T-cell (primary cell): ENCODE measurements at regions not wholly inside any gene's neighbourhood (a gene's known extent, or its start where the extent isn't known, plus 50 kb on each side); places are given as distances from the start of the nearest gene placed in this dataset.

Experiments used
- ATAC-seq, 4 experiments: fragments of 200-7000 bp in 3 of 4; fragments of 150-1000 bp in 1 of 4; cut with Tn5 transposase; replicated peaks in 1 of 4; 1 replicate in 3 of 4; 2 replicates in 1 of 4; pipeline ENCODE4 v1.10.0; 2021; ENCODE audit warnings: moderate library complexity in 3 of 4, mild to moderate bottlenecking in 2 of 4, moderate number of reproducible peaks in 1 of 4
- CTCF ChIA-PET, 2 donors: fragments of 300-600 bp; sonication (Branson Sonifier 250); formaldehyde crosslinking; loops; one replicate each; lab custom pipeline; 2022; ENCODE audit warnings: antibody characterized with exemption in 2 of 2; lab: Charles Lee
- POLR2A ChIA-PET, 2 donors: fragments of 300-600 bp; sonication (Branson Sonifier 250); formaldehyde crosslinking; loops; one replicate each; lab custom pipeline; 2022; ENCODE audit warnings: antibody characterized with exemption in 2 of 2; lab: Charles Lee
- DNase-seq, 35 experiments: peaks; one replicate each; pipeline versions ENCODE4 v3.0.0 to v3.0.0-alpha.2; 2013 to 2023
- H3K27ac ChIP-seq: one replicate; pipeline ENCODE4 v1.5.1; 2013; ENCODE audit warnings: low read length
- H3K27me3 ChIP-seq, 2 experiments: replicated peaks in 1 of 2; 1 replicate in 1 of 2; 2 replicates in 1 of 2; pipeline versions ENCODE4 v1.6.1 to v1.7.0; 2013; ENCODE audit warnings: low read length in 1 of 2, mixed read lengths in 1 of 2; ENCODE audit not compliant: control insufficient read depth in 2 of 2, insufficient read depth in 2 of 2; ENCODE audit errors: extremely low read depth in 1 of 2
- H3K36me3 ChIP-seq, 2 donors: 1 replicate in 1 of 2; 2 replicates in 1 of 2; pipeline versions ENCODE4 v1.6.1 to v1.7.0; 2013; ENCODE audit warnings: low read length in 1 of 2; ENCODE audit not compliant: control insufficient read depth in 2 of 2, insufficient read depth in 1 of 2; ENCODE audit errors: extremely low read depth in 1 of 2
- H3K4me1 ChIP-seq, 2 experiments: 1 replicate in 1 of 2; 2 replicates in 1 of 2; pipeline versions ENCODE4 v1.6.1 to v1.7.0; 2013; ENCODE audit warnings: low read length in 2 of 2, mixed read lengths in 1 of 2; ENCODE audit not compliant: insufficient read depth in 2 of 2, control insufficient read depth in 1 of 2; ENCODE audit errors: extremely low read depth in 1 of 2
- H3K4me3 ChIP-seq, 2 donors: 1 replicate in 1 of 2; 2 replicates in 1 of 2; pipeline versions ENCODE4 v1.5.1 to v1.7.0; 2013; ENCODE audit warnings: mild to moderate bottlenecking in 2 of 2, low read length in 1 of 2, moderate library complexity in 1 of 2; ENCODE audit not compliant: control insufficient read depth in 1 of 2; ENCODE audit errors: extremely low read depth in 1 of 2
- H3K9me3 ChIP-seq: 2 replicates; pipeline ENCODE4 v1.7.0; 2013
- H3K27ac Mint-ChIP-seq, 2 donors: one replicate each; pipeline ENCODE4 v1.8.0; 2020 to 2021; ENCODE audit warnings: mild to moderate bottlenecking in 2 of 2, mixed read lengths in 2 of 2
- H3K27me3 Mint-ChIP-seq, 2 donors: one replicate each; pipeline ENCODE4 v1.8.0; 2021 to 2022; ENCODE audit warnings: mixed read lengths in 2 of 2
- H3K36me3 Mint-ChIP-seq: one replicate; pipeline ENCODE4 v1.8.0; 2021; ENCODE audit warnings: mixed read lengths
- H3K4me1 Mint-ChIP-seq, 3 donors: one replicate each; pipeline ENCODE4 v1.8.0; 2020 to 2022; ENCODE audit warnings: mixed read lengths in 3 of 3, mild to moderate bottlenecking in 1 of 3
- H3K4me3 Mint-ChIP-seq, 3 donors: one replicate each; pipeline ENCODE4 v1.8.0; 2020 to 2022; ENCODE audit warnings: mild to moderate bottlenecking in 3 of 3, mixed read lengths in 3 of 3, moderate library complexity in 3 of 3
- H3K9me3 Mint-ChIP-seq, 3 donors: one replicate each; pipeline ENCODE4 v1.8.0; 2020 to 2022; ENCODE audit warnings: mixed read lengths in 3 of 3
- WGBS: methylation state at CpG from one replicate; pipeline ENCODE4 v1.1.5; 2013; ENCODE audit warnings: missing lambda C conversion rate; ENCODE audit not compliant: insufficient coverage; 5-methylcytosine and 5-hydroxymethylcytosine counted together

- no peak overlapping the region for H3K4me3 ChIP-seq
- Mint-ChIP-seq H3K36me3 (no peaks in the 10 kb centered on the region), H3K27ac (no peak overlapping the region), H3K4me3 (no peak overlapping the region), H3K4me1 (no peaks in the 10 kb centered on the region), H3K27me3 (peaks cover 7 to 11% of the 10 kb centered on the region in 2 donors), H3K9me3 (no peaks in the 10 kb centered on the region)
- ATAC-seq (no peak), DNase-seq (no peak)
- no peaks in the 10 kb centered on the region for H3K36me3 ChIP-seq
- no peaks in the 10 kb centered on the region for H3K9me3 ChIP-seq
- ChIA-PET POLR2A (no interaction called here), CTCF (no interaction called here)
- H3K4me1 ChIP-seq, result no peaks in the 10 kb centered on the region
- no peak overlapping the region for H3K27ac ChIP-seq
- 83% methylated on average over 12 of the region's 12 CpGs for WGBS
- peaks cover 0 to 20% of the 10 kb centered on the region in 2 experiments for H3K27me3 ChIP-seq
Observed at GRCh38 chr19:30118760-30119159, 176.7 kb downstream of the URI1 start.

- DNase-seq (no peak), ATAC-seq (no peak)
- Mint-ChIP-seq H3K36me3 (no peaks in the 10 kb centered on the region), H3K4me3 (no peak overlapping the region), H3K27me3 (peaks cover 7 to 12% of the 10 kb centered on the region in 2 donors), H3K9me3 (no peaks in the 10 kb centered on the region), H3K27ac (no peak overlapping the region), H3K4me1 (no peaks in the 10 kb centered on the region)
- no peaks in the 10 kb centered on the region for H3K4me1 ChIP-seq
- no peaks in the 10 kb centered on the region for H3K36me3 ChIP-seq
- no peaks in the 10 kb centered on the region for H3K9me3 ChIP-seq
- WGBS, result 49% methylated on average over 6 of the region's 12 CpGs
- peaks cover 0 to 26% of the 10 kb centered on the region in 2 experiments for H3K27me3 ChIP-seq
- ChIA-PET POLR2A (no interaction called here), CTCF (no interaction called here)
- no peak overlapping the region for H3K4me3 ChIP-seq
- no peak overlapping the region for H3K27ac ChIP-seq
Observed at GRCh38 chr19:30119180-30119908, 177.3 kb downstream of the URI1 start.

GRCh38 chr19:30120860-30121484 is 178.9 kb downstream of the URI1 start:
- ChIA-PET CTCF (no interaction called here), POLR2A (no interaction called here)
- 89% methylated on average over 3 of the region's 4 CpGs for WGBS
- no peaks in the 10 kb centered on the region for H3K9me3 Mint-ChIP-seq
- no peaks in the 10 kb centered on the region for H3K36me3 Mint-ChIP-seq
- H3K36me3 ChIP-seq, result no peaks in the 10 kb centered on the region
- H3K27me3 ChIP-seq, result peaks cover 0 to 26% of the 10 kb centered on the region in 2 experiments
- no peak overlapping the region for H3K4me3 Mint-ChIP-seq
- H3K27me3 Mint-ChIP-seq, result peaks cover 7 to 12% of the 10 kb centered on the region in 2 donors
- no peaks in the 10 kb centered on the region for H3K4me1 ChIP-seq
- ATAC-seq, result no peak
- no peak overlapping the region for H3K27ac Mint-ChIP-seq
- H3K4me1 Mint-ChIP-seq, result no peaks in the 10 kb centered on the region
- no peak overlapping the region for H3K4me3 ChIP-seq
- no peak for DNase-seq
- H3K9me3 ChIP-seq, result no peaks in the 10 kb centered on the region
- H3K27ac ChIP-seq, result no peak overlapping the region

- no peak for DNase-seq
- no peak overlapping the region for H3K27ac ChIP-seq
- ATAC-seq, result no peak
- CTCF ChIA-PET, result no interaction called here
- 82% methylated on average over 6 of the region's 9 CpGs for WGBS
- H3K9me3 ChIP-seq, result no peaks in the 10 kb centered on the region
- H3K36me3 ChIP-seq, result no peaks in the 10 kb centered on the region
- POLR2A ChIA-PET, result interaction anchor here in 1 of 2 donors (0.6 kb wide), 1 partner anchor 16 kb away, joined by 3 read pairs; no protein-coding TSS in a partner anchor
- no peaks in the 10 kb centered on the region for H3K36me3 Mint-ChIP-seq
- no peaks in the 10 kb centered on the region for H3K4me1 ChIP-seq
- no peaks in the 10 kb centered on the region for H3K9me3 Mint-ChIP-seq
- H3K27ac Mint-ChIP-seq, result no peak overlapping the region
- H3K4me3 Mint-ChIP-seq, result no peak overlapping the region
- peaks cover 7 to 12% of the 10 kb centered on the region in 2 donors for H3K27me3 Mint-ChIP-seq
- no peaks in the 10 kb centered on the region for H3K4me1 Mint-ChIP-seq
- H3K4me3 ChIP-seq, result no peak overlapping the region
- H3K27me3 ChIP-seq, result peaks cover 0 to 28% of the 10 kb centered on the region in 2 experiments
Observed at GRCh38 chr19:30122431-30122830, 180.4 kb downstream of the URI1 start.

- CTCF ChIA-PET, result no interaction called here
- no peaks in the 10 kb centered on the region for H3K9me3 ChIP-seq
- no peaks in the 10 kb centered on the region for H3K4me1 ChIP-seq
- H3K4me3 ChIP-seq, result no peak overlapping the region
- Mint-ChIP-seq H3K27me3 (peaks cover 7 to 12% of the 10 kb centered on the region in 2 donors), H3K9me3 (no peaks in the 10 kb centered on the region), H3K36me3 (no peaks in the 10 kb centered on the region), H3K27ac (no peak overlapping the region), H3K4me1 (no peaks in the 10 kb centered on the region), H3K4me3 (no peak overlapping the region)
- ATAC-seq (no peak), DNase-seq (no peak)
- POLR2A ChIA-PET, result interaction anchor here in 1 of 2 donors (0.6 kb wide), 1 partner anchor 15 kb away, joined by 3 read pairs; no protein-coding TSS in a partner anchor
- WGBS, result 88% methylated on average over 14 of the region's 14 CpGs
- H3K36me3 ChIP-seq, result no peaks in the 10 kb centered on the region
- H3K27ac ChIP-seq, result no peak overlapping the region
- H3K27me3 ChIP-seq, result peaks cover 0 to 28% of the 10 kb centered on the region in 2 experiments
Observed at GRCh38 chr19:30123119-30123518, 181.1 kb downstream of the URI1 start.

DNA sequence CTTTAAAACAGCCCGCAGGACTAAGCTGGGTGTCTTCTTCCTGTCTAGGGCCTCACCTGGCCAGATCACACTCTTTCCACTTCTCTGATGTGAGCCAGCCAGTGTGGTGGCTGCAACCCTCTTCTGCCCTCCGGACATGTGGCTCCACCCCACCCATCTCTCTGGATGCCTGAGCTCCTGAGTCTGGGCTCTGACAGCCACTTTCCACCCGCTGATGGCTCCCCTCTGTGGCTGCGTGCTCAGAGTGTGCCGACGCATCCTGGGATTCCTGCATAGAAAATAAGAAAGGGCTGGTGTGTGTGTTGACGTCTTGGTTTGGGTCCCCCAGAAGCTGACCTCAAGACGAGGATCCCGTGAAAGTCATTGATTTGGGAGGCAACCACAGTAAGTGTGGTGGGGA is 181.6 kb downstream of the URI1 start:
- no peak for DNase-seq
- H3K36me3 Mint-ChIP-seq, result no peaks in the 10 kb centered on the region
- H3K4me1 ChIP-seq, result no peaks in the 10 kb centered on the region
- ChIA-PET POLR2A (no interaction called here), CTCF (no interaction called here)
- 83% methylated on average over 6 of the region's 9 CpGs for WGBS
- no peak overlapping the region for H3K27ac ChIP-seq
- no peak overlapping the region for H3K27ac Mint-ChIP-seq
- H3K27me3 ChIP-seq, result peaks cover 0 to 28% of the 10 kb centered on the region in 2 experiments
- no peak overlapping the region for H3K4me3 Mint-ChIP-seq
- no peak for ATAC-seq
- H3K36me3 ChIP-seq, result no peaks in the 10 kb centered on the region
- H3K9me3 Mint-ChIP-seq, result no peaks in the 10 kb centered on the region
- peaks cover 7 to 12% of the 10 kb centered on the region in 2 donors for H3K27me3 Mint-ChIP-seq
- H3K4me1 Mint-ChIP-seq, result no peaks in the 10 kb centered on the region
- no peak overlapping the region for H3K4me3 ChIP-seq
- H3K9me3 ChIP-seq, result no peaks in the 10 kb centered on the region
